Keratinocyte (primary cell): ENCODE measurements at regions not wholly inside any gene's neighbourhood (a gene's known extent, or its start where the extent isn't known, plus 50 kb on each side); places are given as distances from the start of the nearest gene placed in this dataset.

Source experiments
- CTCF ChIP-seq, 3 experiments: IDR thresholded peaks in 1 of 3; conservative IDR thresholded peaks in 1 of 3; optimal IDR thresholded peaks in 1 of 3; 2 replicates in 2 of 3; 3 replicates in 1 of 3; pipeline versions ENCODE3 to v1.5.1; 2011; ENCODE audit warnings: low read length in 3 of 3, mild to moderate bottlenecking in 3 of 3, moderate library complexity in 2 of 3, control low read depth in 1 of 3, inconsistent platforms in 1 of 3; ENCODE audit not compliant: insufficient read depth in 2 of 3; ENCODE audit errors: extremely low read depth in 1 of 3
- EZH2 ChIP-seq: IDR thresholded peaks from one replicate; pipeline ENCODE4 v1.6.1; 2012; ENCODE audit warnings: inconsistent platforms, mild to moderate bottlenecking, low read length, moderate library complexity

- TF ChIP-seq CTCF (optimal IDR thresholded peaks at IDR 0.05 in 1 of 3, IDR thresholded peaks at IDR 0.05 in 1 of 3, conservative IDR thresholded peaks at IDR 0.05 in 1 of 3; ENCODE audit: extremely low read depth in 1 of 3, insufficient read depth in 2 of 3, low read length in 3 of 3) (no peak), EZH2 (no peak)
Measured at GRCh38 chr9:120016231-120016630, 563.7 kb downstream of the CDK5RAP2 start.
